ENCODE measurements at regions not wholly inside any gene's neighbourhood (a gene's known extent, or its start where the extent isn't known, plus 50 kb on each side); places are given as distances from the start of the nearest gene placed in this dataset.

- FAIRE-seq (no peak), DNase-seq (no peak)
- Histone ChIP-seq H3K4me1 (ENCODE audit: control insufficient read depth in 2 of 3, insufficient read depth in 2 of 3, low read depth in 1 of 3, low read length in 3 of 3) (no peaks in the 10 kb centered on the region), H3K9me3 (ENCODE audit: control insufficient read depth in 2 of 3, insufficient read depth in 1 of 3, low read length in 3 of 3) (no peaks in the 10 kb centered on the region), H3K27ac (ENCODE audit: low read depth in 2 of 2, low read length in 2 of 2) (no peak overlapping the region), H3K36me3 (ENCODE audit: control insufficient read depth in 2 of 3, insufficient read depth in 3 of 3, low read length in 3 of 3) (no peaks in the 10 kb centered on the region), H3K27me3 (ENCODE audit: control insufficient read depth, insufficient read depth, low read length) (no peaks in the 10 kb centered on the region), H3K4me3 (ENCODE audit: low read length in 3 of 3) (no peak overlapping the region), H3K9ac (ENCODE audit: low read length in 3 of 3) (no peak overlapping the region)
- TF ChIP-seq, protein P1, sequence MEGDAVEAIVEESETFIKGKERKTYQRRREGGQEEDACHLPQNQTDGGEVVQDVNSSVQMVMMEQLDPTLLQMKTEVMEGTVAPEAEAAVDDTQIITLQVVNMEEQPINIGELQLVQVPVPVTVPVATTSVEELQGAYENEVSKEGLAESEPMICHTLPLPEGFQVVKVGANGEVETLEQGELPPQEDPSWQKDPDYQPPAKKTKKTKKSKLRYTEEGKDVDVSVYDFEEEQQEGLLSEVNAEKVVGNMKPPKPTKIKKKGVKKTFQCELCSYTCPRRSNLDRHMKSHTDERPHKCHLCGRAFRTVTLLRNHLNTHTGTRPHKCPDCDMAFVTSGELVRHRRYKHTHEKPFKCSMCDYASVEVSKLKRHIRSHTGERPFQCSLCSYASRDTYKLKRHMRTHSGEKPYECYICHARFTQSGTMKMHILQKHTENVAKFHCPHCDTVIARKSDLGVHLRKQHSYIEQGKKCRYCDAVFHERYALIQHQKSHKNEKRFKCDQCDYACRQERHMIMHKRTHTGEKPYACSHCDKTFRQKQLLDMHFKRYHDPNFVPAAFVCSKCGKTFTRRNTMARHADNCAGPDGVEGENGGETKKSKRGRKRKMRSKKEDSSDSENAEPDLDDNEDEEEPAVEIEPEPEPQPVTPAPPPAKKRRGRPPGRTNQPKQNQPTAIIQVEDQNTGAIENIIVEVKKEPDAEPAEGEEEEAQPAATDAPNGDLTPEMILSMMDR (IDR thresholded peaks at IDR 0.05; ENCODE audit: borderline replicate concordance, extremely low read depth, insufficient read depth), result no peak
- intact Hi-C loops (cut with DNase I), result no loop called here
Observed at GRCh38 chr20:6483727-6484126, 283.8 kb upstream of the BMP2 start.

- TF ChIP-seq, protein P1 (IDR thresholded peaks at IDR 0.05; ENCODE audit: borderline replicate concordance, extremely low read depth, insufficient read depth), result no peak
- H3K9ac ChIP-seq (ENCODE audit: low read length in 3 of 3), result no peak overlapping the region
- DNase-seq (no peak), FAIRE-seq (no peak)
- H3K27ac ChIP-seq (ENCODE audit: low read depth in 2 of 2, low read length in 2 of 2), result no peak overlapping the region
- no peaks in the 10 kb centered on the region for H3K4me1 ChIP-seq (ENCODE audit: control insufficient read depth in 2 of 3, insufficient read depth in 2 of 3, low read depth in 1 of 3, low read length in 3 of 3)
- H3K9me3 ChIP-seq (ENCODE audit: control insufficient read depth in 2 of 3, insufficient read depth in 1 of 3, low read length in 3 of 3), result no peaks in the 10 kb centered on the region
- intact Hi-C loops (cut with DNase I), result no loop called here
- H3K27me3 ChIP-seq (ENCODE audit: control insufficient read depth, insufficient read depth, low read length), result no peaks in the 10 kb centered on the region
- no peak overlapping the region for H3K4me3 ChIP-seq (ENCODE audit: low read length in 3 of 3)
- no peaks in the 10 kb centered on the region for H3K36me3 ChIP-seq (ENCODE audit: control insufficient read depth in 2 of 3, insufficient read depth in 3 of 3, low read length in 3 of 3)
Observed at GRCh38 chr20:6482486-6482885, 285.0 kb upstream of the BMP2 start.

GRCh38 chr20:6480328-6481200 lies 286.9 kb upstream of the BMP2 start:
- no peaks in the 10 kb centered on the region for H3K9me3 ChIP-seq (ENCODE audit: control insufficient read depth in 2 of 3, insufficient read depth in 1 of 3, low read length in 3 of 3)
- H3K27me3 ChIP-seq (ENCODE audit: control insufficient read depth, insufficient read depth, low read length), result no peaks in the 10 kb centered on the region
- DNase-seq (no peak), FAIRE-seq (no peak)
- no peaks in the 10 kb centered on the region for H3K4me1 ChIP-seq (ENCODE audit: control insufficient read depth in 2 of 3, insufficient read depth in 2 of 3, low read depth in 1 of 3, low read length in 3 of 3)
- H3K27ac ChIP-seq (ENCODE audit: low read depth in 2 of 2, low read length in 2 of 2), result no peak overlapping the region
- no peak overlapping the region for H3K4me3 ChIP-seq (ENCODE audit: low read length in 3 of 3)
- TF ChIP-seq, protein P1 (IDR thresholded peaks at IDR 0.05; ENCODE audit: borderline replicate concordance, extremely low read depth, insufficient read depth), result no peak
- H3K9ac ChIP-seq (ENCODE audit: low read length in 3 of 3), result no peak overlapping the region
- no peaks in the 10 kb centered on the region for H3K36me3 ChIP-seq (ENCODE audit: control insufficient read depth in 2 of 3, insufficient read depth in 3 of 3, low read length in 3 of 3)
- intact Hi-C loops (cut with DNase I), result no loop called here
